ENCODE measurements at regions not wholly inside any gene's neighbourhood (a gene's known extent, or its start where the extent isn't known, plus 50 kb on each side); places are given as distances from the start of the nearest gene placed in this dataset.

DNA sequence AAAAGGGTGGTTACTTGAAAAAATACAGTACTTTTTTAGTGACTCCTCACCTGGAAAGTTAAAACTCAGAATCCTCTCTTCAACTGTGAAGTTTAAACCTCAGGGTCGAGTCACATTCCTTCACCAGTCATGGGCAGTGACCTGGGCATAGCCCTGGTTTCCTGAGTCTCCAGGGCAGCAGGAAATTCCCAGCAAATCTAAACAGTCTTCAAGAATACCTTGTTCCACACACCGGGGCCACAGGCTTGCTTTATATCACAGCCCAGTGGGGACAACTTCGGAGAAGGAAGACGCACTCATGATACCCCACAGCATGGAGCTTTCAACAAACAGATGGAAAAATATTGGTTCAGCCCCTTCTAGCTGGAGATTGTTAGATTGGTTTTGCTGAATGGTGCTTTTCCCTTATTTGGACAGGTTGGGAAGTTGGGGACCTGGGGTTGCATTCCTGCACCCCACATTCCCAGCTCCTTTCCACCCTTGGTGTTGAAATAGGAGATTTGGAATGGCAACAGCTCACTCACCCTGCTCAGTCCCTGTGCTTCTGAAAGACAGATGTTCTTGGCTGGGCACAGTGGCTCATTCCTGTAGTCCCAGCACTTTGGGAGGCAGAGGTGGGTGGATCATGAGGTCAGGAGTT is 113.0 kb upstream of the TMEM170B start:
- Histone ChIP-seq H3K23ac (ENCODE audit: low read length in 2 of 2) (no peak overlapping the region), H3K9ac (ENCODE audit: low read length) (no peak overlapping the region), H2AK5ac (ENCODE audit: low read length, severe bottlenecking) (peak overlapping the region; percentile 5), H4K8ac (ENCODE audit: low read length) (no peak overlapping the region), H2BK5ac (ENCODE audit: low read depth, low read length, poor library complexity, severe bottlenecking) (peak overlapping the region; percentile 15), H2BK120ac (ENCODE audit: low read depth, low read length) (no peak overlapping the region), H3K4ac (ENCODE audit: low read depth in 1 of 2, low read length in 2 of 2) (no peak overlapping the region), H3K79me1 (replicated peaks; ENCODE audit: low read length, poor library complexity, severe bottlenecking) (no peaks in the 10 kb centered on the region), H3K4me2 (ENCODE audit: low read length, poor library complexity, severe bottlenecking) (no peak overlapping the region), H2BK12ac (ENCODE audit: low read length in 2 of 2) (peak overlapping the region in 1 of 2 experiments; percentile 7), H3K36me3 (ENCODE audit: control insufficient read depth in 1 of 2, insufficient read depth in 2 of 2, low read depth in 1 of 2, low read length in 2 of 2) (peaks cover 0 to 6% of the 10 kb centered on the region in 2 experiments), H3K27ac (ENCODE audit: low read length, poor library complexity, severe bottlenecking) (peak overlapping the region; percentile 21), H3K9me3 (ENCODE audit: control insufficient read depth, low read length) (no peaks in the 10 kb centered on the region), H4K91ac (ENCODE audit: low read length) (no peak overlapping the region), H2AFZ (ENCODE audit: low read depth, low read length) (no peak overlapping the region), H3K27me3 (ENCODE audit: control insufficient read depth in 1 of 2, insufficient read depth in 1 of 2, low read length in 2 of 2) (no peaks in the 10 kb centered on the region), H3K18ac (ENCODE audit: low read depth in 1 of 2, low read length in 2 of 2) (no peak overlapping the region), H3K4me3 (ENCODE audit: insufficient read depth in 1 of 2, low read depth in 1 of 2, low read length in 2 of 2) (no peak overlapping the region), H3K4me1 (ENCODE audit: control insufficient read depth, insufficient read depth, low read depth, low read length) (peaks cover 27% of the 10 kb centered on the region), H2BK15ac (ENCODE audit: low read depth, poor library complexity, severe bottlenecking) (no peak overlapping the region), H3K14ac (ENCODE audit: low read length in 2 of 2) (no peak overlapping the region)
- WGBS, result 34% methylated on average over 2 of the region's 4 CpGs
- no peak for DNase-seq

DNA sequence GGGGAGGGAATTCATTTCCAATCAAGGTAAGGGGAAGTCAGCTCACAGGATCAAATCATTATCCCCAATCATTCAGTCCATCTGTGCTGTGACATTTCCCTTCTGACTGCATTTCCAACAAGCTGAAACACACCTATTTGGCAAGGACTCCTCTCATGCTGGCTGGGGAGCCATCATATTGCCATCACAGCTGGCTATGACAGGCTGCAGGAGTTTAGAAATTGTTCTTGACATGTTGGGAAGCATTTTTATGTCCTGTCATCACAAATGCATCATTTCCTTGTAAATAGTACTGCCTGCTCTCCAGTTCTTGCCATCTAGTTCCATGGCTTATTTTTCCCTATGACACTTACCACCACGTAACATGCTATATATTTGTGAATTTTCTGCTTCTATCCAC is 113.9 kb upstream of the TMEM170B start:
- no peak overlapping the region for H2AFZ ChIP-seq (ENCODE audit: low read depth, low read length)
- H3K36me3 ChIP-seq (ENCODE audit: control insufficient read depth in 1 of 2, insufficient read depth in 2 of 2, low read depth in 1 of 2, low read length in 2 of 2), result peaks cover 0 to 6% of the 10 kb centered on the region in 2 experiments
- H2BK120ac ChIP-seq (ENCODE audit: low read depth, low read length), result no peak overlapping the region
- no peak overlapping the region for H4K8ac ChIP-seq (ENCODE audit: low read length)
- WGBS, result 93% methylated on average over 1 of the region's 1 CpG
- H3K4me2 ChIP-seq (ENCODE audit: low read length, poor library complexity, severe bottlenecking), result no peak overlapping the region
- no peaks in the 10 kb centered on the region for H3K79me1 ChIP-seq (replicated peaks; ENCODE audit: low read length, poor library complexity, severe bottlenecking)
- H3K14ac ChIP-seq (ENCODE audit: low read length in 2 of 2), result no peak overlapping the region
- H4K91ac ChIP-seq (ENCODE audit: low read length), result no peak overlapping the region
- H3K4me1 ChIP-seq (ENCODE audit: control insufficient read depth, insufficient read depth, low read depth, low read length), result peaks cover 27% of the 10 kb centered on the region
- H3K4me3 ChIP-seq (ENCODE audit: insufficient read depth in 1 of 2, low read depth in 1 of 2, low read length in 2 of 2), result no peak overlapping the region
- H3K9ac ChIP-seq (ENCODE audit: low read length), result no peak overlapping the region
- H3K27ac ChIP-seq (ENCODE audit: low read length, poor library complexity, severe bottlenecking), result no peak overlapping the region
- H3K23ac ChIP-seq (ENCODE audit: low read length in 2 of 2), result no peak overlapping the region
- H3K27me3 ChIP-seq (ENCODE audit: control insufficient read depth in 1 of 2, insufficient read depth in 1 of 2, low read length in 2 of 2), result no peaks in the 10 kb centered on the region
- H2AK5ac ChIP-seq (ENCODE audit: low read length, severe bottlenecking), result peak overlapping the region; percentile 63
- H2BK12ac ChIP-seq (ENCODE audit: low read length in 2 of 2), result peak overlapping the region in 1 of 2 experiments; percentile 64
- H3K4ac ChIP-seq (ENCODE audit: low read depth in 1 of 2, low read length in 2 of 2), result no peak overlapping the region
- no peaks in the 10 kb centered on the region for H3K9me3 ChIP-seq (ENCODE audit: control insufficient read depth, low read length)
- no peak for DNase-seq
- H3K18ac ChIP-seq (ENCODE audit: low read depth in 1 of 2, low read length in 2 of 2), result no peak overlapping the region
- peak overlapping the region; percentile 20 for H2BK5ac ChIP-seq (ENCODE audit: low read depth, low read length, poor library complexity, severe bottlenecking)
- H2BK15ac ChIP-seq (ENCODE audit: low read depth, poor library complexity, severe bottlenecking), result no peak overlapping the region

GRCh38 chr6:11423072-11423471 is 114.5 kb upstream of the TMEM170B start:
- Histone ChIP-seq H3K27me3 (ENCODE audit: control insufficient read depth in 1 of 2, insufficient read depth in 1 of 2, low read length in 2 of 2) (no peaks in the 10 kb centered on the region), H3K27ac (ENCODE audit: low read length, poor library complexity, severe bottlenecking) (no peak overlapping the region), H3K4me3 (ENCODE audit: insufficient read depth in 1 of 2, low read depth in 1 of 2, low read length in 2 of 2) (no peak overlapping the region)

GRCh38 chr6:11419763-11420453 is 117.6 kb upstream of the TMEM170B start:
- peak overlapping the region; percentile 5 for H2AK5ac ChIP-seq (ENCODE audit: low read length, severe bottlenecking)
- peak overlapping the region in 1 of 2 experiments; percentile 30 for H3K14ac ChIP-seq (ENCODE audit: low read length in 2 of 2)
- H3K36me3 ChIP-seq (ENCODE audit: control insufficient read depth in 1 of 2, insufficient read depth in 2 of 2, low read depth in 1 of 2, low read length in 2 of 2), result peaks cover 0 to 2% of the 10 kb centered on the region in 2 experiments
- peak overlapping the region in 1 of 2 experiments; percentile 21 for H2BK12ac ChIP-seq (ENCODE audit: low read length in 2 of 2)
- no peak overlapping the region for H3K18ac ChIP-seq (ENCODE audit: low read depth in 1 of 2, low read length in 2 of 2)
- H4K8ac ChIP-seq (ENCODE audit: low read length), result no peak overlapping the region
- H2BK5ac ChIP-seq (ENCODE audit: low read depth, low read length, poor library complexity, severe bottlenecking), result no peak overlapping the region
- peak overlapping the region; percentile 5 for H4K91ac ChIP-seq (ENCODE audit: low read length)
- no peaks in the 10 kb centered on the region for H3K9me3 ChIP-seq (ENCODE audit: control insufficient read depth, low read length)
- DNase-seq, result no peak
- no peak overlapping the region for H3K4me2 ChIP-seq (ENCODE audit: low read length, poor library complexity, severe bottlenecking)
- no peak overlapping the region for H2BK120ac ChIP-seq (ENCODE audit: low read depth, low read length)
- no peaks in the 10 kb centered on the region for H3K79me1 ChIP-seq (replicated peaks; ENCODE audit: low read length, poor library complexity, severe bottlenecking)
- no peak overlapping the region for H2BK15ac ChIP-seq (ENCODE audit: low read depth, poor library complexity, severe bottlenecking)
- H3K4me3 ChIP-seq (ENCODE audit: insufficient read depth in 1 of 2, low read depth in 1 of 2, low read length in 2 of 2), result no peak overlapping the region
- no peak overlapping the region for H3K23ac ChIP-seq (ENCODE audit: low read length in 2 of 2)
- H3K4ac ChIP-seq (ENCODE audit: low read depth in 1 of 2, low read length in 2 of 2), result no peak overlapping the region
- H3K4me1 ChIP-seq (ENCODE audit: control insufficient read depth, insufficient read depth, low read depth, low read length), result peaks cover 11% of the 10 kb centered on the region
- no peaks in the 10 kb centered on the region for H3K27me3 ChIP-seq (ENCODE audit: control insufficient read depth in 1 of 2, insufficient read depth in 1 of 2, low read length in 2 of 2)
- no peak overlapping the region for H3K9ac ChIP-seq (ENCODE audit: low read length)
- no peak overlapping the region for H3K27ac ChIP-seq (ENCODE audit: low read length, poor library complexity, severe bottlenecking)
- no peak overlapping the region for H2AFZ ChIP-seq (ENCODE audit: low read depth, low read length)

More at GRCh38 chr6:11423072-11423471, 114.5 kb upstream of the TMEM170B start:
- Histone ChIP-seq H2AFZ (ENCODE audit: low read depth, low read length) (no peak overlapping the region), H3K4me1 (ENCODE audit: control insufficient read depth, insufficient read depth, low read depth, low read length) (peaks cover 25% of the 10 kb centered on the region), H3K18ac (ENCODE audit: low read depth in 1 of 2, low read length in 2 of 2) (no peak overlapping the region), H4K91ac (ENCODE audit: low read length) (no peak overlapping the region), H2BK5ac (ENCODE audit: low read depth, low read length, poor library complexity, severe bottlenecking) (no peak overlapping the region), H2BK12ac (ENCODE audit: low read length in 2 of 2) (no peak overlapping the region), H3K14ac (ENCODE audit: low read length in 2 of 2) (no peak overlapping the region), H3K4me2 (ENCODE audit: low read length, poor library complexity, severe bottlenecking) (no peak overlapping the region), H3K9ac (ENCODE audit: low read length) (no peak overlapping the region), H3K23ac (ENCODE audit: low read length in 2 of 2) (no peak overlapping the region), H3K36me3 (ENCODE audit: control insufficient read depth in 1 of 2, insufficient read depth in 2 of 2, low read depth in 1 of 2, low read length in 2 of 2) (peaks cover 0 to 6% of the 10 kb centered on the region in 2 experiments), H2BK15ac (ENCODE audit: low read depth, poor library complexity, severe bottlenecking) (no peak overlapping the region), H3K9me3 (ENCODE audit: control insufficient read depth, low read length) (no peaks in the 10 kb centered on the region), H2BK120ac (ENCODE audit: low read depth, low read length) (no peak overlapping the region), H4K8ac (ENCODE audit: low read length) (no peak overlapping the region), H3K79me1 (replicated peaks; ENCODE audit: low read length, poor library complexity, severe bottlenecking) (no peaks in the 10 kb centered on the region), H3K4ac (ENCODE audit: low read depth in 1 of 2, low read length in 2 of 2) (no peak overlapping the region), H2AK5ac (ENCODE audit: low read length, severe bottlenecking) (no peak overlapping the region)
- DNase-seq, result no peak
- no CpG with 5 or more reads among the region's 1 CpG for WGBS
